Natural killer cell treated with Interleukin-12 subunit alpha and Interleukin-12 subunit beta and Interleukin-15 and Interleukin-18, amount 100 ng/mL, for 72 hours (primary cell): ENCODE measurements at regions not wholly inside any gene's neighbourhood (a gene's known extent, or its start where the extent isn't known, plus 50 kb on each side); places are given as distances from the start of the nearest gene placed in this dataset.

Experiments
- ATAC-seq, 2 donors: fragments of 150-1000 bp; cut with Tn5 transposase in 1 of 2; sonication (Bioruptor Pico), chemical (Tn5 transposase) in 1 of 2; 2 replicates each; pipeline ENCODE4 v1.10.0; 2021
- DNase-seq: peaks from one replicate; pipeline ENCODE4 v3.0.0; 2022; ENCODE audit warnings: low spot score
- H3K27ac Mint-ChIP-seq, 2 donors: 1 replicate in 1 of 2; 2 replicates in 1 of 2; pipeline ENCODE4 v1.8.0; 2022; ENCODE audit warnings: mixed read lengths in 2 of 2, mild to moderate bottlenecking in 1 of 2, moderate library complexity in 1 of 2
- H3K27me3 Mint-ChIP-seq, 2 donors: 1 replicate in 1 of 2; 2 replicates in 1 of 2; pipeline ENCODE4 v1.8.0; 2022; ENCODE audit warnings: mixed read lengths in 2 of 2
- H3K36me3 Mint-ChIP-seq: one replicate; pipeline ENCODE4 v1.8.0; 2022; ENCODE audit warnings: mixed read lengths
- H3K4me1 Mint-ChIP-seq, 2 donors: 1 replicate in 1 of 2; 2 replicates in 1 of 2; pipeline ENCODE4 v1.8.0; 2022; ENCODE audit warnings: low read depth in 2 of 2, mixed read lengths in 2 of 2, mild to moderate bottlenecking in 1 of 2
- H3K4me3 Mint-ChIP-seq: one replicate; pipeline ENCODE4 v1.8.0; 2022; ENCODE audit warnings: mixed read lengths
- H3K9me3 Mint-ChIP-seq: 2 replicates; pipeline ENCODE4 v1.8.0; 2022; ENCODE audit warnings: mixed read lengths

DNA sequence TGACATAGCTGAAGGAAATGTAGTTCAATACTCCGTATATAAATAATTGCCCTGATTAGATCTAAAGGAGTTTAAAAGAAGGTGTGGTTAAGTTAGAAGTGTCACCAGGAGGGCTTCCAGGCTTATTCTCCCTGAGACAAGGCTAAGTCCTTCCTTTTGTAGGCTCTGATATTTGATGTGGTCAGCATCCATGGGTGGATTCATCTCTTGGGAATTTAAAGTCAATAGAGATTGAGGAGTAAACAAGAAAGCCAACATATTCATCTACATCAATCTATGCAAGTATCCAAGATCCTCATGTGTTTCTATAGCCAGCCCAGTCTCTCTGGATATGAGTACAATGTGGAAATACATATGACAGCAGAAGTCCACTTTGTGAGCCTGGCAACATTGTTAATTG is 76.8 kb downstream of the KCTD12 start:
- Mint-ChIP-seq H3K4me1 (no peaks in the 10 kb centered on the region), H3K27ac (no peak overlapping the region), H3K4me3 (no peak overlapping the region), H3K27me3 (peaks cover 5 to 20% of the 10 kb centered on the region in 2 donors), H3K9me3 (peaks cover 3% of the 10 kb centered on the region), H3K36me3 (no peaks in the 10 kb centered on the region)
- ATAC-seq (no peak), DNase-seq (no peak)

DNA sequence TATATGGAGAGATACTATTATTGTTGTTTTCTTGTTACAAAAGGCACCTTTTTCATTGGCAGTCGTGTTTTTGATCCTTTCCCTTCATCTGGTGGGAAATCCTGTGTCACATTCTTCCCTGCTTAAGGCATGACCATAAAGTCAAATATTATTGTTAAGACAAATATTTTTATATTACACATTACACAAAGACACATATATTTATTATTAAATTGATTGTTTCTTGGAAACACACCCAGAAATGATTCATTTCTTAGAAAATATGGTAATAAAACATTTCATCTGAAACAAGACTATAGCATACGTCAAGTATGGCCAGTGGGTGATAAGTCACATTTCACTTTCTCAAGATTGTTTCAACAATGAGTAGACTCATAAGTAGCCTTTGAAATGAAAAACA is 77.3 kb downstream of the KCTD12 start:
- H3K27me3 Mint-ChIP-seq, result peaks cover 5 to 20% of the 10 kb centered on the region in 2 donors
- no peaks in the 10 kb centered on the region for H3K4me1 Mint-ChIP-seq
- H3K36me3 Mint-ChIP-seq, result no peaks in the 10 kb centered on the region
- H3K27ac Mint-ChIP-seq, result no peak overlapping the region
- H3K4me3 Mint-ChIP-seq, result no peak overlapping the region
- no peak for DNase-seq
- ATAC-seq, result no peak
- H3K9me3 Mint-ChIP-seq, result peaks cover 3% of the 10 kb centered on the region

DNA sequence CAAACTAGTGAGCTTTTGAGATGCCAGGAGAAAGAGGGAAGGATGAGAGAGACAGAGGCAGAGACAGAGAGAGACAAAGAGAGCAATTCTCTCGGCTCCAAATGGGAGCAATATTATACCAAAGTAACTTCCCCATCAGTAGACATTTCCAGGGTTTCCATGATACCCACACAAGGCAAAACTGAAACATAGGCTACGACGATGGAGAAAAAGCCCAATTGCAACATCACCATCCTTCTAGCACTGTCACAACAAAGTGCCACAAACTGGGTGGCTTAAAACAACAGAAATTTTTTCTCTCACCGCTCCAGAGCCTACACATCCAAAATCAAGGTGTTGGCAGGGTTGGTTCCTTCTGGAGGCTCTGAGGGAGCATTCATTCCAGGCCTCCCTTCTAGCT is 81.4 kb downstream of the KCTD12 start:
- DNase-seq (no peak), ATAC-seq (no peak)
- Mint-ChIP-seq H3K36me3 (no peaks in the 10 kb centered on the region), H3K27ac (no peak overlapping the region), H3K4me1 (no peaks in the 10 kb centered on the region), H3K4me3 (no peak overlapping the region), H3K9me3 (no peaks in the 10 kb centered on the region), H3K27me3 (peaks cover 2 to 12% of the 10 kb centered on the region in 2 donors)

DNA sequence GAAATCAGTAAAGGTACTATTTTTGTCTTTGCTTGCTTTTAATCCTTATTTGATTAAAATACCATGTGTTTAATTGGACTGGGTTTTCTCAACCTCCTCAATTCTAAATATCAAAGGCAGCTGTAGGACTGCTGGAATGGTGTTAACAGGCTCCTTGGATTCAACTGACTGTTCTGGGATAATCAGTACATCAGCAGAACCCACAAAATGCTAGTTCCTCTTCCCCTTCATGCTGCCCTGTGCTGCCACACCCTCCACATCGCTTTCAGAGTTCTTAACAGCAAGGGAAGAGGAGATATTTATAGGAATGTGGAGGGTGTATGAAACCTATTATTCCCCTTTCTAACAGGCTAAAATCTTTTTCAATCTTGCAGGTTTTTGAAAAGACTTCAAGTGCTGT is 82.4 kb downstream of the KCTD12 start:
- H3K9me3 Mint-ChIP-seq, result no peaks in the 10 kb centered on the region
- no peaks in the 10 kb centered on the region for H3K4me1 Mint-ChIP-seq
- no peak overlapping the region for H3K4me3 Mint-ChIP-seq
- DNase-seq, result no peak
- peaks cover 2 to 12% of the 10 kb centered on the region in 2 donors for H3K27me3 Mint-ChIP-seq
- no peak for ATAC-seq
- H3K27ac Mint-ChIP-seq, result no peak overlapping the region
- H3K36me3 Mint-ChIP-seq, result no peaks in the 10 kb centered on the region

DNA sequence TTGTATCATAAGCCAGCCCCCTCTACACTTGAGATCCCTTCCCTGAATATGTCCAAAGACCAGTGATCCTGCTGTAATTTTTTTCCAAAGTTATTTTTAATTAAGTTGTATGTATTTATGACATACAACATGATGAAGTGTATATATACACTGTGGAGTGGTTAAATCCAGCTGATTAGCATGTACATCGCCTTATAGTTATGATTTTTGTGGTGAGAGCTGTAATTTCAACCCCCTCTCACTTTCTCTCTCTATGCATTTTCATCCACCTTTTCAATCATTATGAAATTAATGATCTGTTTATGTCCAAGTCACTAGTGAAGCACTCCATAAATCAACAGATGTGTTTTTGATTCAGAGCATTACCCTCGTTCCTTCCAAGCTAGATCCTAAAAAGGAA is 85.3 kb downstream of the KCTD12 start:
- H3K4me1 Mint-ChIP-seq, result no peaks in the 10 kb centered on the region
- peaks cover 6 to 11% of the 10 kb centered on the region in 2 donors for H3K27me3 Mint-ChIP-seq
- no peaks in the 10 kb centered on the region for H3K36me3 Mint-ChIP-seq
- no peak overlapping the region for H3K4me3 Mint-ChIP-seq
- no peaks in the 10 kb centered on the region for H3K9me3 Mint-ChIP-seq
- no peak overlapping the region for H3K27ac Mint-ChIP-seq
- DNase-seq (no peak), ATAC-seq (no peak)

- Mint-ChIP-seq H3K27me3 (peaks cover 6 to 15% of the 10 kb centered on the region in 2 donors), H3K27ac (no peak overlapping the region), H3K4me1 (no peaks in the 10 kb centered on the region), H3K36me3 (no peaks in the 10 kb centered on the region), H3K9me3 (no peaks in the 10 kb centered on the region), H3K4me3 (no peak overlapping the region)
- ATAC-seq, result no peak
- no peak for DNase-seq
Measured at GRCh38 chr13:76799696-76800095, 86.5 kb downstream of the KCTD12 start.

DNA sequence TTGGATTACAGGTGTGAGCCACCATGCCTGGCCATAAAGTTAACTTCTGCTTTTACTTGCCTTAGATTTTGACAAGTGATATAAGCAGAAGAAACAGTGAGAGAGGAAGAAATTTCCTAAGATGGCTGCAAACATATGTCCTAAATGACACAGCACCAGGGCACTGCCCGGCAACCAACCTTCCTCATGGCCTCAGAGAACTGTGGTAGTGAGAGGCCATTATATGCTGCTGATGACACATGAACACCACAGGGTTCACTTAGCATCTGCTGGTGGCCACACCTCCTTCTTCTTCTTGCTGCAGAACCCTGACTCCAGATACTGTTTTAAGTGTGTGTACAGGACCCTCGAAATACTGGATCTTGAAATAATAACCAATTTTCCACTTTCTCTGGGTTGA is 88.2 kb downstream of the KCTD12 start:
- Mint-ChIP-seq H3K36me3 (no peaks in the 10 kb centered on the region), H3K27me3 (peaks cover 6 to 15% of the 10 kb centered on the region in 2 donors), H3K4me3 (no peak overlapping the region), H3K4me1 (no peaks in the 10 kb centered on the region), H3K27ac (no peak overlapping the region), H3K9me3 (no peaks in the 10 kb centered on the region)
- ATAC-seq, result no peak
- DNase-seq, result no peak

DNA sequence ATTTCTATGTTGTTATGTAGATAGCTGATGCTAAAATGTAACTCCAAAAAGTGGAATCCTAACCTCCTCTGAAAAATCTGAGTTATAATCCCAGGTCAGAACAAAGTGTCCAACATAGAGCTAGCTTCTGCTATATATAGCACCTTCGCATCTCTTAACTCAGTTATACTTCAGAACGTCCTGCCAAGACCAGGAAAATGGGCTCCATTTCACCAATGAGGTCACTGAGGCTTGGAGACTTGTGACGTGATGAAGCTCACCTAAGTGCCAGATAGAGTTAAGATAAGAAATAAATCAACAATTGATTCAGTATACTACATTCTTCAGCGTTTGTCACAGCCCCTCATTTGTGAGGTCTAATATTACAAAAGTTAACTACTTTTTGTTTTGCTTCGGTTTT is 88.8 kb downstream of the KCTD12 start:
- Mint-ChIP-seq H3K27ac (no peak overlapping the region), H3K36me3 (no peaks in the 10 kb centered on the region), H3K4me3 (no peak overlapping the region), H3K4me1 (no peaks in the 10 kb centered on the region), H3K9me3 (no peaks in the 10 kb centered on the region), H3K27me3 (peaks cover 6 to 15% of the 10 kb centered on the region in 2 donors)
- ATAC-seq (no peak), DNase-seq (no peak)

DNA sequence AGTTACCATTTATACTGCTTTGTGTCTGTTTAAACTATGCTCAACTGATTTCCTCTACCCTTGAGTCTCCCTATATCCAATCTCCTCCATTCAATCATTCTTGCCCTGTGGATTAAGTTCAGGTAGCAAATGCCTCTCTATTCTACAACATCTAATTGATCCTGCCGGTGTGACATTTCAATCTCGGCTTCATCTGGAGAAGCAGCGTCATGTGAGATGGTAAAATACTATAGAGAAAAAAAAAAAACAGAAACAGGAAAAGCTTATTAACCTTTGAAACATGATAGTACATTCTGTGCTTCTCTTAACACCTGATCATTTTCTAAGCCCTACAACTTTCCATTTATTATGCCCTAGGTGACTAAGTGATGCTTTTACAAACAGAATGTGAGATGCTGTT is 89.4 kb downstream of the KCTD12 start:
- ATAC-seq (no peak), DNase-seq (no peak)
- Mint-ChIP-seq H3K27ac (no peak overlapping the region), H3K27me3 (peaks cover 6 to 15% of the 10 kb centered on the region in 2 donors), H3K36me3 (no peaks in the 10 kb centered on the region), H3K9me3 (no peaks in the 10 kb centered on the region), H3K4me1 (no peaks in the 10 kb centered on the region), H3K4me3 (no peak overlapping the region)

GRCh38 chr13:76795701-76796695 is 90.2 kb downstream of the KCTD12 start:
- Mint-ChIP-seq H3K27ac (no peak overlapping the region), H3K4me3 (no peak overlapping the region), H3K9me3 (no peaks in the 10 kb centered on the region), H3K27me3 (peaks cover 8 to 15% of the 10 kb centered on the region in 2 donors), H3K4me1 (no peaks in the 10 kb centered on the region), H3K36me3 (no peaks in the 10 kb centered on the region)
- ATAC-seq (no peak), DNase-seq (no peak)

DNA sequence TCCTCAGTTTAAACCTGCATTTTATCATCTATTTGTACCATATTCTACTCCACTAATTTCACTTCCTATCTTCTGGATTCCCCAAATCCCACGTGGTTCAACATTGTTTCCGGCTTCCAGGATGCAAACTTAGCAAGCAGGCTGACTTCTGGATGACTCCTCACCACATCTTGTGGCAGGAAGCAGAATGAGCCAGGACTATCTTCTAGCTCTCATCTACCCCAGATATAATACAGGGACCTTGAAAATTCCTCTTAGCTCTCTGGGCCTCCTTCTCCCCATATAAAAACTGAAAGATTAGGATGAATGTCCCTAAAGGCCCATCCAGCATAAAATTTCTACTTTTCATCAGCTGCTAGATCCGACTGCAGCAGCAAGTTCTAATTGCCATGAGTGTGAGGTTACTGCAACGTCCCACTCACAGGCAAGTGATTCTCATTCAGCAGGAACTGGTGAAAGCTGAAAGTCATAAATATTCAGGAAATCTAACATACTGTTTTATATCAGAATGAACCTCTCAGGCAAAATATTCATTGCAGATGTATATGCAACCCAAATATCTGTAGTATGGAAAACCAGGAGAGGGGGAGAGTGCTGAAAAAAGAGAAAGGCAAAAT is 93.4 kb downstream of the KCTD12 start:
- Mint-ChIP-seq H3K4me3 (no peak overlapping the region), H3K27me3 (peaks cover 6 to 15% of the 10 kb centered on the region in 2 donors), H3K4me1 (no peaks in the 10 kb centered on the region), H3K36me3 (no peaks in the 10 kb centered on the region), H3K9me3 (no peaks in the 10 kb centered on the region), H3K27ac (no peak overlapping the region)
- DNase-seq, result no peak
- no peak for ATAC-seq

GRCh38 chr13:76790980-76791819 is 95.0 kb downstream of the KCTD12 start:
- H3K36me3 Mint-ChIP-seq, result no peaks in the 10 kb centered on the region
- H3K4me3 Mint-ChIP-seq, result no peak overlapping the region
- DNase-seq (no peak), ATAC-seq (no peak)
- H3K9me3 Mint-ChIP-seq, result no peaks in the 10 kb centered on the region
- H3K27ac Mint-ChIP-seq, result no peak overlapping the region
- H3K27me3 Mint-ChIP-seq, result peaks cover 2 to 6% of the 10 kb centered on the region in 2 donors
- no peaks in the 10 kb centered on the region for H3K4me1 Mint-ChIP-seq

- no peak for ATAC-seq
- no peak for DNase-seq
- Mint-ChIP-seq H3K9me3 (no peaks in the 10 kb centered on the region), H3K4me3 (no peak overlapping the region), H3K27ac (no peak overlapping the region), H3K4me1 (no peaks in the 10 kb centered on the region), H3K36me3 (no peaks in the 10 kb centered on the region), H3K27me3 (peaks cover 2 to 6% of the 10 kb centered on the region in 2 donors)
Measured at GRCh38 chr13:76790526-76790925, 95.7 kb downstream of the KCTD12 start.

- Mint-ChIP-seq H3K4me3 (no peak overlapping the region), H3K9me3 (peaks cover 2% of the 10 kb centered on the region), H3K27ac (no peak overlapping the region), H3K27me3 (peaks cover 16 to 31% of the 10 kb centered on the region in 2 donors), H3K4me1 (no peaks in the 10 kb centered on the region), H3K36me3 (no peaks in the 10 kb centered on the region)
- DNase-seq (no peak), ATAC-seq (no peak)
Measured at GRCh38 chr13:76783798-76784197, 102.4 kb downstream of the KCTD12 start.
